ENCODE measurements at regions not wholly inside any gene's neighbourhood (a gene's known extent, or its start where the extent isn't known, plus 50 kb on each side); places are given as distances from the start of the nearest gene placed in this dataset.

DNA sequence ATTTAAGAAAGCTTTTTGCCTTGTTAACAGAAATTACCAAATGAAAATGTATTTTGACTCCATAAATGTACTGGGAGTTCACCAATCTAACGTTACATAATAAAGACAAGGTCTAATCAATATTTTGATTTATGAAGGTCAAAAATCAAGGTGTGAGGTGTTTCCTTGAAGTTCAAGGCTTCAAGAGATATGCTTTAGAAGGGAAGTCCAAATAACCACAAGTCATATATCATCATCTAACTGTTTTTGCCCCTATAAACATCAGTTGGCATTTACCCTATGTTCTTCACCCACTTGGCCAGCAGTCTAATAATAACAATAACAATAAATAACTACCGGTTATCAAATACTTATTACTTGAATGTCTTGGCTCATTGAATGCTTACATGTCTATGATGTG is 196.1 kb upstream of the ID2 start:
- TF ChIP-seq EGR1 (IDR thresholded peaks at IDR 0.05) (no peak), CREB1 (IDR thresholded peaks at IDR 0.05; ENCODE audit: low read depth) (no peak), ZBTB7A (IDR thresholded peaks at IDR 0.05; ENCODE audit: low read depth) (no peak), NFIC (IDR thresholded peaks at IDR 0.05) (no peak), YY1 (IDR thresholded peaks at IDR 0.05; ENCODE audit: low read depth) (no peak), CEBPB (IDR thresholded peaks at IDR 0.05) (no peak), TEAD4 (IDR thresholded peaks at IDR 0.05) (no peak), FOXM1 (IDR thresholded peaks at IDR 0.05; ENCODE audit: borderline replicate concordance, low read depth) (no peak), TAF1 (IDR thresholded peaks at IDR 0.05; ENCODE audit: low read depth) (no peak), RAD21 (IDR thresholded peaks at IDR 0.05; ENCODE audit: low read depth) (no peak)
- TF ChIP-seq, protein P1, sequence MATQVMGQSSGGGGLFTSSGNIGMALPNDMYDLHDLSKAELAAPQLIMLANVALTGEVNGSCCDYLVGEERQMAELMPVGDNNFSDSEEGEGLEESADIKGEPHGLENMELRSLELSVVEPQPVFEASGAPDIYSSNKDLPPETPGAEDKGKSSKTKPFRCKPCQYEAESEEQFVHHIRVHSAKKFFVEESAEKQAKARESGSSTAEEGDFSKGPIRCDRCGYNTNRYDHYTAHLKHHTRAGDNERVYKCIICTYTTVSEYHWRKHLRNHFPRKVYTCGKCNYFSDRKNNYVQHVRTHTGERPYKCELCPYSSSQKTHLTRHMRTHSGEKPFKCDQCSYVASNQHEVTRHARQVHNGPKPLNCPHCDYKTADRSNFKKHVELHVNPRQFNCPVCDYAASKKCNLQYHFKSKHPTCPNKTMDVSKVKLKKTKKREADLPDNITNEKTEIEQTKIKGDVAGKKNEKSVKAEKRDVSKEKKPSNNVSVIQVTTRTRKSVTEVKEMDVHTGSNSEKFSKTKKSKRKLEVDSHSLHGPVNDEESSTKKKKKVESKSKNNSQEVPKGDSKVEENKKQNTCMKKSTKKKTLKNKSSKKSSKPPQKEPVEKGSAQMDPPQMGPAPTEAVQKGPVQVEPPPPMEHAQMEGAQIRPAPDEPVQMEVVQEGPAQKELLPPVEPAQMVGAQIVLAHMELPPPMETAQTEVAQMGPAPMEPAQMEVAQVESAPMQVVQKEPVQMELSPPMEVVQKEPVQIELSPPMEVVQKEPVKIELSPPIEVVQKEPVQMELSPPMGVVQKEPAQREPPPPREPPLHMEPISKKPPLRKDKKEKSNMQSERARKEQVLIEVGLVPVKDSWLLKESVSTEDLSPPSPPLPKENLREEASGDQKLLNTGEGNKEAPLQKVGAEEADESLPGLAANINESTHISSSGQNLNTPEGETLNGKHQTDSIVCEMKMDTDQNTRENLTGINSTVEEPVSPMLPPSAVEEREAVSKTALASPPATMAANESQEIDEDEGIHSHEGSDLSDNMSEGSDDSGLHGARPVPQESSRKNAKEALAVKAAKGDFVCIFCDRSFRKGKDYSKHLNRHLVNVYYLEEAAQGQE (IDR thresholded peaks at IDR 0.05; ENCODE audit: low read depth): no peak
- TF ChIP-seq, protein P2, sequence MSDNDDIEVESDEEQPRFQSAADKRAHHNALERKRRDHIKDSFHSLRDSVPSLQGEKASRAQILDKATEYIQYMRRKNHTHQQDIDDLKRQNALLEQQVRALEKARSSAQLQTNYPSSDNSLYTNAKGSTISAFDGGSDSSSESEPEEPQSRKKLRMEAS (IDR thresholded peaks at IDR 0.05): no peak

DNA sequence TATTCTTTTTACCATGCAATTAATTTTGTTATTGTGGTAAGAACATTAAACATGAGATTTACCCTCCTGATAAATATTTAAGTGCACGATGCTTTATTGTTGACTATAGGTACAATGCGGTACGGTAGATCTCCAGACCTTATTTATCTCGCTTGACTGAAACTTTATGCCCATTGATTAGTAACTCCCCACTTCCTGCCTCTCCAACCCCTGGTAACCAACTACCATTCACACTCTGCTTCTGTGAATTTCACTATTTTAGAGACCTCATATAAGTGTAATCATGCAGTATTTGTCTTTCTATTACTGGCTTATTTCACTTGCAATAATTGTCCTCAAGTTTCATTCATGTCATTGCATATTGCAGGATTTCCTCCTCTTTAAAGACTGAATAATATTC is 195.7 kb upstream of the ID2 start:
- TF ChIP-seq, protein P3, sequence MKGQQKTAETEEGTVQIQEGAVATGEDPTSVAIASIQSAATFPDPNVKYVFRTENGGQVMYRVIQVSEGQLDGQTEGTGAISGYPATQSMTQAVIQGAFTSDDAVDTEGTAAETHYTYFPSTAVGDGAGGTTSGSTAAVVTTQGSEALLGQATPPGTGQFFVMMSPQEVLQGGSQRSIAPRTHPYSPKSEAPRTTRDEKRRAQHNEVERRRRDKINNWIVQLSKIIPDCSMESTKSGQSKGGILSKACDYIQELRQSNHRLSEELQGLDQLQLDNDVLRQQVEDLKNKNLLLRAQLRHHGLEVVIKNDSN (IDR thresholded peaks at IDR 0.05): no peak
- TF ChIP-seq FOXM1 (IDR thresholded peaks at IDR 0.05; ENCODE audit: borderline replicate concordance, low read depth): no peak
- TF ChIP-seq, protein P2 (IDR thresholded peaks at IDR 0.05): no peak
- no peak for TF ChIP-seq NFIC (IDR thresholded peaks at IDR 0.05)
- TF ChIP-seq TEAD4 (IDR thresholded peaks at IDR 0.05): no peak
- TF ChIP-seq RAD21 (IDR thresholded peaks at IDR 0.05; ENCODE audit: low read depth): no peak

DNA sequence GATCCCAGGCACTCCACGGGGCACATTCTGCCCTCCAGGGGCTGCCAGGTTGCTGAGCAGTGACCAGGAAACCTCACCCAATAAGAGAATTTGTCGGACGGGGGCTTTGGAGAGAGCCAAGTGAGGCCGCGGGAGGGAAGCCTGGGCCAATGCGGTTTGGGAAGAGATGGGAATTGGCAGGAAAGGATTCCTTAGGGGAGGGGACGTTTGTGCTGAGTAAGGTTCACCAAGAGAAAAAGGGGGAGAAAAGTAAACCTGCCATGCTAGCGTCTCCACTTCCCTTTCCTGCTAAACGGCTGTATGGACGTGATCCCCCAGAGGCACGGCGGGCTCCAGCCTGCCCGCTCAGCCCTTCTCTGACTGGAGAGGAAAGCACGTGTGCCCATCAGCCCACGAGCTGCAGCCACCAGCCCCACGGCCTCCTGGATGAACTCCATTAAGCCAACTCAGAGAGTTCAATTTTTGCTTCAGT is 194.4 kb upstream of the ID2 start:
- TF ChIP-seq, protein P1 (IDR thresholded peaks at IDR 0.05; ENCODE audit: low read depth): no peak
- TF ChIP-seq, protein P3 (IDR thresholded peaks at IDR 0.05): no peak
- TF ChIP-seq CREB1 (IDR thresholded peaks at IDR 0.05; ENCODE audit: low read depth) (no peak), NFIC (IDR thresholded peaks at IDR 0.05) (no peak), TCF12 (IDR thresholded peaks at IDR 0.05; ENCODE audit: low read depth) (no peak), RAD21 (IDR thresholded peaks at IDR 0.05; ENCODE audit: low read depth) (no peak), TEAD4 (IDR thresholded peaks at IDR 0.05) (no peak), YY1 (IDR thresholded peaks at IDR 0.05; ENCODE audit: low read depth) (no peak), EGR1 (IDR thresholded peaks at IDR 0.05) (no peak), CEBPB (IDR thresholded peaks at IDR 0.05) (no peak), FOXM1 (IDR thresholded peaks at IDR 0.05; ENCODE audit: borderline replicate concordance, low read depth) (no peak), TAF1 (IDR thresholded peaks at IDR 0.05; ENCODE audit: low read depth) (no peak), EP300 (IDR thresholded peaks at IDR 0.05; ENCODE audit: borderline replicate concordance) (no peak), ZBTB7A (IDR thresholded peaks at IDR 0.05; ENCODE audit: low read depth) (no peak)
- TF ChIP-seq, protein P2 (IDR thresholded peaks at IDR 0.05): no peak

DNA sequence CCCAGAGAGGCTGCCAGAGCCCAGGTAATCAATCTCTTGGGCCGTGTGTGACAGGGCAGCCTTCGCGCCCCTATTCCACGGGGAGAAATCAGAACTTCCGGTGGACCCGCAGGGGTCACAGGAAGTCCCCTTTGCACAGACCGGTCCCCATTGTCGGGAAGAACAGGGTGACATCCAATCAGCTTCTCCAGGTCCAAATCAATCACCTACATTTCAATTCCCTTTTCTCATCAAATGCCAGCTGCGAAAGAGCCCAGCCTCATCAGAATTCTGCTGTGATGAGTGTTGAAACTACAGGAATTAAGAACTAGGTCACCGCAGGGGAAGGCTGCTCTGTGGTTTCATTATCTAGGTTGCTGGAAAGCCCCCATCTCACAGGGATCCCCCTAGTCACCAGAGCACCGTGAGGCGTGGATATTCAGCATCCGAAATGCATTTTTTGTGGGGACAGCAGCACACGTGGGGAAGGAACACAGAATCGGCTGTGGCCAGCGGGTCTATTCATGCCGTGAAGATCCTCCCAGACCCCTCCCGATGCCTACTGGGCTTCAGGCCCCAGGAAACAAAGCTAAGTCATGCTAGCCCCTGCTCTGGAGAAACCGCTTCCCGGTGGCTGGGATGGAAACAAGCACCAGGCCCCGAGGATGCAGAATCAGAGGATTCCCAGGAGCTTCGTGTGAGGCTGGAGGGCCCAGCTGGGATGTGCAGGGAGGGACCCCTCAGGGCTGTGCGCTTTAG is 193.7 kb upstream of the ID2 start:
- no peak for TF ChIP-seq TEAD4 (IDR thresholded peaks at IDR 0.05)
- TF ChIP-seq EP300 (IDR thresholded peaks at IDR 0.05; ENCODE audit: borderline replicate concordance): no peak
- TF ChIP-seq NFIC (IDR thresholded peaks at IDR 0.05): no peak
- no peak for TF ChIP-seq TCF12 (IDR thresholded peaks at IDR 0.05; ENCODE audit: low read depth)
- TF ChIP-seq, protein P3 (IDR thresholded peaks at IDR 0.05): no peak
- no peak for TF ChIP-seq FOXM1 (IDR thresholded peaks at IDR 0.05; ENCODE audit: borderline replicate concordance, low read depth)
- no peak for TF ChIP-seq CEBPB (IDR thresholded peaks at IDR 0.05)
- no peak for TF ChIP-seq EGR1 (IDR thresholded peaks at IDR 0.05)
- TF ChIP-seq CREB1 (IDR thresholded peaks at IDR 0.05; ENCODE audit: low read depth): no peak

DNA sequence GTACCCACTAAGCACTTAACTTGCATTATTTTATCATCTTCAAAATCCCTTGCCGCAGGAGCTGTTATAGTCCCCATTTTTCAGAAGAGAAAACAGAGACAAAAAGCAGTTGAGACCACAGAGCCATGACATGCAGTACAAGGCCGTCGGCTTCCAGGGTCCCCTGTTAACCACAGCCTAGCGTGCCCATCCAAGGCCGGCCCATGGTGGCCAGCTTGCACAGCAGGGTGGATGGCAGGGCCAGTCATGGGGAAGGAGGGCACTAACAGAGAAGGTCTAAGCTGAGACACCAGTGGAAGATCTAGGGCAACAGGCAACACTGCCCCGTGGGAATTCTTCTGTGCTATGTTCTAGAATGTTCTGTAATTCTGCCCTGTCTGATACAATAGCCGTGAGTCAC is 192.6 kb upstream of the ID2 start:
- TF ChIP-seq TCF12 (IDR thresholded peaks at IDR 0.05; ENCODE audit: low read depth): no peak
- TF ChIP-seq EP300 (IDR thresholded peaks at IDR 0.05; ENCODE audit: borderline replicate concordance): no peak
